ENCODE measurements at regions not wholly inside any gene's neighbourhood (a gene's known extent, or its start where the extent isn't known, plus 50 kb on each side); places are given as distances from the start of the nearest gene placed in this dataset.
"Not testable (repeated sequence)": the region's sequence is repeated elsewhere in the genome, so short reads cannot be mapped to it uniquely, and the experiment has no call there.

DNA sequence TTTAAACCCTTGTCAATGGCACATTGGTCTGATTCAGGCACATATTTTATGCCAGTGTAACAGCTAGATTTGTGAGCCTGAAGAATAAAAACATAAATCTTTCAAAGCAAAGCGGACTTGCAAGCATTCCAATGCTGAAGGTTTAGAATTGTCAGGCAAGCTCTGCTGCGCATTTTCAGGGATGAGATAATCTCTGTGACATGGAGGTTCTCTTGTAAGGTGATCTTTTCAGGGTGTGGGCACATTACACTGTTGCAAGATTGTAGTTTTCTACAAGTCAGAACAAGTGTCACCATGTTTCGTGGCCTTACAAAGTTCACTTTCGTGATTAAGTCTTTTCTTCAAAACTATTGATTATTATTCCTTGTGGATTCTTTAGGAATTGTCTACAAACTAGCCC is 106.2 kb downstream of the ARHGAP11B start:
- TF ChIP-seq, protein P1, sequence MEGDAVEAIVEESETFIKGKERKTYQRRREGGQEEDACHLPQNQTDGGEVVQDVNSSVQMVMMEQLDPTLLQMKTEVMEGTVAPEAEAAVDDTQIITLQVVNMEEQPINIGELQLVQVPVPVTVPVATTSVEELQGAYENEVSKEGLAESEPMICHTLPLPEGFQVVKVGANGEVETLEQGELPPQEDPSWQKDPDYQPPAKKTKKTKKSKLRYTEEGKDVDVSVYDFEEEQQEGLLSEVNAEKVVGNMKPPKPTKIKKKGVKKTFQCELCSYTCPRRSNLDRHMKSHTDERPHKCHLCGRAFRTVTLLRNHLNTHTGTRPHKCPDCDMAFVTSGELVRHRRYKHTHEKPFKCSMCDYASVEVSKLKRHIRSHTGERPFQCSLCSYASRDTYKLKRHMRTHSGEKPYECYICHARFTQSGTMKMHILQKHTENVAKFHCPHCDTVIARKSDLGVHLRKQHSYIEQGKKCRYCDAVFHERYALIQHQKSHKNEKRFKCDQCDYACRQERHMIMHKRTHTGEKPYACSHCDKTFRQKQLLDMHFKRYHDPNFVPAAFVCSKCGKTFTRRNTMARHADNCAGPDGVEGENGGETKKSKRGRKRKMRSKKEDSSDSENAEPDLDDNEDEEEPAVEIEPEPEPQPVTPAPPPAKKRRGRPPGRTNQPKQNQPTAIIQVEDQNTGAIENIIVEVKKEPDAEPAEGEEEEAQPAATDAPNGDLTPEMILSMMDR (conservative IDR thresholded peaks at IDR 0.05 in 1 of 2, IDR thresholded peaks at IDR 0.05 in 1 of 2; ENCODE audit: low read depth in 1 of 2, low read length in 2 of 2) = not testable (repeated sequence)
- TF ChIP-seq EZH2 (IDR thresholded peaks at IDR 0.05; ENCODE audit: low read length, missing control alignments) = not testable (repeated sequence)

Measured in fibroblast of lung (primary cell).